Loucy (cell line): ENCODE measurements at regions not wholly inside any gene's neighbourhood (a gene's known extent, or its start where the extent isn't known, plus 50 kb on each side); places are given as distances from the start of the nearest gene placed in this dataset.

Experiments used
- H2AFZ ChIP-seq: fragments of 200-600 bp; sonication (generic); 2 replicates; pipeline ENCODE4 v1.6.0; 2016; ENCODE audit warnings: antibody characterized with exemption, mild to moderate bottlenecking, low read length, moderate library complexity
- H3F3A ChIP-seq: fragments of 200-600 bp; 2 replicates; pipeline ENCODE4 v1.6.0; 2016; ENCODE audit warnings: antibody characterized with exemption, low read depth, mild to moderate bottlenecking
- H3K27me3 ChIP-seq: fragments of 200-600 bp; sonication (generic); 2 replicates; pipeline ENCODE4 v1.6.1; 2014; ENCODE audit warnings: low read length, mild to moderate bottlenecking; ENCODE audit not compliant: insufficient read depth, poor library complexity, severe bottlenecking
- H3K36me3 ChIP-seq: fragments of 200-600 bp; sonication (generic); 2 replicates; pipeline ENCODE4 v1.6.1; 2016; ENCODE audit warnings: low read length; ENCODE audit not compliant: insufficient read depth
- H3K4me1 ChIP-seq: fragments of 200-600 bp; sonication (generic); 2 replicates; pipeline ENCODE4 v1.5.1; 2014; ENCODE audit warnings: low read length, mild to moderate bottlenecking; ENCODE audit not compliant: insufficient read depth, poor library complexity, severe bottlenecking
- H3K4me2 ChIP-seq: fragments of 200-600 bp; sonication (generic); 2 replicates; pipeline ENCODE4 v1.6.0; 2014; ENCODE audit warnings: antibody characterized with exemption, low read length, low read depth, mild to moderate bottlenecking; ENCODE audit not compliant: poor library complexity, severe bottlenecking
- H3K4me3 ChIP-seq: fragments of 200-600 bp; sonication (generic); 2 replicates; pipeline ENCODE4 v1.5.1; 2014; ENCODE audit warnings: low read length, mild to moderate bottlenecking, mixed read lengths; ENCODE audit not compliant: poor library complexity, severe bottlenecking
- H3K79me2 ChIP-seq: fragments of 200-600 bp; sonication (generic); 2 replicates; pipeline ENCODE4 v1.6.1; 2014; ENCODE audit warnings: low read length; ENCODE audit not compliant: insufficient read depth
- H3K9ac ChIP-seq: fragments of 200-600 bp; sonication (generic); 2 replicates; pipeline ENCODE4 v1.6.0; 2014; ENCODE audit warnings: mild to moderate bottlenecking, low read depth, low read length, moderate library complexity; ENCODE audit not compliant: poor library complexity, severe bottlenecking
- H3K9me2 ChIP-seq: fragments of 200-600 bp; sonication (generic); replicated peaks from 2 replicates; pipeline ENCODE4 v1.6.1; 2016; ENCODE audit warnings: low read depth, low read length, mixed read lengths
- H3K9me3 ChIP-seq: fragments of 200-600 bp; sonication (generic); 2 replicates; pipeline ENCODE4 v1.6.1; 2014; ENCODE audit warnings: mild to moderate bottlenecking, antibody characterized with exemption, low read length, low read depth; ENCODE audit not compliant: insufficient read depth
- H4K20me1 ChIP-seq: fragments of 200-600 bp; sonication (generic); 2 replicates; pipeline ENCODE4 v1.6.0; 2014; ENCODE audit warnings: antibody characterized with exemption, low read length, mild to moderate bottlenecking; ENCODE audit not compliant: insufficient read depth, poor library complexity, severe bottlenecking
- EZH2phosphoT487 ChIP-seq: fragments of 200-600 bp; IDR thresholded peaks from 2 replicates; pipeline ENCODE4 v1.6.1; 2018; ENCODE audit warnings: antibody characterized with exemption, mild to moderate bottlenecking, moderate library complexity, borderline replicate concordance
- TF ChIP-seq, protein P1 (sequence below): fragments of 200-600 bp; sonication (generic); conservative IDR thresholded peaks from 2 replicates; pipeline ENCODE4 v1.5.1; 2014; ENCODE audit warnings: mild to moderate bottlenecking, antibody characterized with exemption, low read length

DNA sequence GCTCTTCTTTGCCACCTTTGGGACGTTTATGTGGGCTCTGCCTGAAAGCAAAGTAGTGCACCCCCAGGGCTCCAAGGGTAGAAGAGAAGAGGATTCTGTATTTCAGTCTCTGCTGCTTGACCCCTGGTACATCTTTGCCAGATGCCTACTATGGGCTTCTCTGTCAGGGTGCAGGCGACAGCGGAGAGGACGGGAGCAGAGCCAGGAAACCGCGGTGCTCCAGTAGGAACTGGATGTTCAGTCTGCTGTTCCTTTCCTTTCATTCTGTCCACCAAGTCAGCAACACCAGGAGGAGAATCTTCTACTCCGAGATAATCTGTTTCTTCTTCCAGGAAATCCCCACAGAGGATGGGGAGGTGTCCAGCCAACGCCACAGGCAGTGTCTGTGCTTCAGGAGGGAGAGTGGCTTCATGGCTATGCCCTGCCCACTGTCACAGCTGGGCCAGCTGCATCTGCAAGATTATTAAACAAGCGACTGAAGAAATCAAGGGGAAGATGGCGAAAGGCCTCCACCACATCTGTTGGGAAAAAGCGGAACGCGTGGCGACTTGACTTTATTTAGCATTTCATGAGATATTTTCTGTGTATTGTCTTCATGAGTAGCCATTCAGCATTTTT, 398.3 kb downstream of the IRX1 start:
- Histone ChIP-seq H3K9me3 (no peaks in the 10 kb centered on the region), H3K4me2 (peak overlapping the region; percentile 57), H3K9ac (peak overlapping the region; percentile 11), H3K36me3 (no peaks in the 10 kb centered on the region), H3K9me2 (no peaks in the 10 kb centered on the region), H3K4me1 (peaks cover 46% of the 10 kb centered on the region), H2AFZ (no peak overlapping the region), H3K4me3 (no peak overlapping the region), H3K79me2 (no peaks in the 10 kb centered on the region), H3F3A (no peaks in the 10 kb centered on the region), H3K27me3 (no peaks in the 10 kb centered on the region), H4K20me1 (no peaks in the 10 kb centered on the region)
- TF ChIP-seq EZH2phosphoT487: no peak
- TF ChIP-seq, protein P1, sequence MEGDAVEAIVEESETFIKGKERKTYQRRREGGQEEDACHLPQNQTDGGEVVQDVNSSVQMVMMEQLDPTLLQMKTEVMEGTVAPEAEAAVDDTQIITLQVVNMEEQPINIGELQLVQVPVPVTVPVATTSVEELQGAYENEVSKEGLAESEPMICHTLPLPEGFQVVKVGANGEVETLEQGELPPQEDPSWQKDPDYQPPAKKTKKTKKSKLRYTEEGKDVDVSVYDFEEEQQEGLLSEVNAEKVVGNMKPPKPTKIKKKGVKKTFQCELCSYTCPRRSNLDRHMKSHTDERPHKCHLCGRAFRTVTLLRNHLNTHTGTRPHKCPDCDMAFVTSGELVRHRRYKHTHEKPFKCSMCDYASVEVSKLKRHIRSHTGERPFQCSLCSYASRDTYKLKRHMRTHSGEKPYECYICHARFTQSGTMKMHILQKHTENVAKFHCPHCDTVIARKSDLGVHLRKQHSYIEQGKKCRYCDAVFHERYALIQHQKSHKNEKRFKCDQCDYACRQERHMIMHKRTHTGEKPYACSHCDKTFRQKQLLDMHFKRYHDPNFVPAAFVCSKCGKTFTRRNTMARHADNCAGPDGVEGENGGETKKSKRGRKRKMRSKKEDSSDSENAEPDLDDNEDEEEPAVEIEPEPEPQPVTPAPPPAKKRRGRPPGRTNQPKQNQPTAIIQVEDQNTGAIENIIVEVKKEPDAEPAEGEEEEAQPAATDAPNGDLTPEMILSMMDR: no peak

DNA sequence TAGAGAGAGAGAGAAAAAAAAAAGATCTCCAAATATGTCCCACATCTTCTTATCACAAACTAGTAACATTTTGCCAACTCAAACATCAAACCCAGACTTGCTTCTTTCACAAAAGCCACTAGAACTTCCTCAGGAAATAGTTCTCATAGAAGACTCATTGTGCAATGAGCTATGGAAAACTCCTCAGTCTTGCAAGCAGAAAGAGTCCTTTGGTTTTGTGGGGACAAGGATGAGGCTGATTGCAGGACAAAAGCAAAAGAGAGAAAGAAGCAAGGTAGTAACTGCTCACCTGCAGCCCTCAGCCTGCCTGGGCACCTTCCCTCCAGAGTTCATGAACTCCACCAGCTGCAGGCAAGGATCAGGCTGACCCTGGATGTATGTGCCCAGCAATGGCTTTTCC, 399.0 kb downstream of the IRX1 start:
- H2AFZ ChIP-seq: peak overlapping the region; percentile 11; the same call in 1 of the 2 replicates
- no peaks in the 10 kb centered on the region for H3K79me2 ChIP-seq
- H4K20me1 ChIP-seq: no peaks in the 10 kb centered on the region
- H3K27me3 ChIP-seq: no peaks in the 10 kb centered on the region
- H3K9me2 ChIP-seq: no peaks in the 10 kb centered on the region
- no peaks in the 10 kb centered on the region for H3F3A ChIP-seq
- H3K4me3 ChIP-seq: no peak overlapping the region
- peaks cover 53% of the 10 kb centered on the region for H3K4me1 ChIP-seq
- TF ChIP-seq, protein P1: no peak
- TF ChIP-seq EZH2phosphoT487: no peak
- H3K4me2 ChIP-seq: peak overlapping the region; percentile 57
- no peaks in the 10 kb centered on the region for H3K9me3 ChIP-seq
- H3K9ac ChIP-seq: peak overlapping the region; percentile 11
- H3K36me3 ChIP-seq: no peaks in the 10 kb centered on the region

DNA sequence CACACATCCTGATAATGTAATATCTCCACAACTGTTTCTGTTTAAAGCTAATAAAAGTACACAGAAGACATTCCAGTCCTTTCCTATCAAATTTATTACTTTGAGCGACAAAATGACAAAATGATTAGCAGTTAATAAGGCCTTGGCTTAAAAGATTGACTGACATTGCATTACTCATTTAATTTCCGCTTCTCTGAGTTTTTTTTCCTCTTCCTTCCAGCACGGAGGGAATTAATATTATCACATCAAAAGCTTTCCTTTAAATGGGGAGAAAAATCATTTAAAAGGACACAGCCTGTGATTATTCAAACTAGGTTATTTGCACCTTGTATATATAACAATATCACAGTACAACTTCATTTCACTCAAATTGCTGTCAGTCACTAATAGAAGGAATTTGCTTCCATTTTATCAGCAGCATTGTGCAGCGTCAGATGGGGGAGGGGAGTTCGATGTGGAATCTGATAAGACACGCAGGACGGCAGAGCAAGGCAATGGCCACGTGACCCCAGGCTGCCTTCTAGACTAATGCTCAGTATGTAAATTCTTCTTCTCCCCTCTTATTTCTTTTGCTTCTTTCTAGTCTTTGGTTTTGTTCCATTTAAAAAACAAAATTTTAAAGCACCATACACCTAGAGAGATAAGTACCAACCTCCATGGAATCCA, 400.5 kb downstream of the IRX1 start:
- H3K79me2 ChIP-seq: no peaks in the 10 kb centered on the region
- no peaks in the 10 kb centered on the region for H3K36me3 ChIP-seq
- H4K20me1 ChIP-seq: no peaks in the 10 kb centered on the region
- no peak overlapping the region for H3K9ac ChIP-seq
- H3K4me2 ChIP-seq: no peak overlapping the region
- no peak overlapping the region for H3K4me3 ChIP-seq
- H2AFZ ChIP-seq: no peak overlapping the region
- H3K27me3 ChIP-seq: no peaks in the 10 kb centered on the region
- H3K4me1 ChIP-seq: peaks cover 65% of the 10 kb centered on the region
- H3K9me2 ChIP-seq: no peaks in the 10 kb centered on the region
- H3K9me3 ChIP-seq: no peaks in the 10 kb centered on the region
- TF ChIP-seq EZH2phosphoT487: no peak
- TF ChIP-seq, protein P1: no peak
- H3F3A ChIP-seq: no peaks in the 10 kb centered on the region
